Esophagus muscularis mucosa (tissue), 4 donors: ENCODE measurements at regions not wholly inside any gene's neighbourhood (a gene's known extent, or its start where the extent isn't known, plus 50 kb on each side); places are given as distances from the start of the nearest gene placed in this dataset.

Source experiments
- DNase-seq: peaks from one replicate; pipeline ENCODE4 v3.0.0-alpha.2; 2017; ENCODE audit errors: extremely low spot score
- H3K27ac ChIP-seq, 4 donors: fragments of 200-600 bp; sonication (generic); replicated peaks in 1 of 4; 1 replicate in 3 of 4; 2 replicates in 1 of 4; pipeline ENCODE4 v1.5.1; 2016 to 2019; ENCODE audit warnings: mild to moderate bottlenecking in 1 of 4
- H3K27me3 ChIP-seq, 4 donors: fragments of 200-600 bp; sonication (generic); one replicate each; pipeline versions ENCODE4 v1.5.1 to v1.6.0; 2016 to 2019
- H3K36me3 ChIP-seq, 4 donors: fragments of 200-600 bp; sonication (generic); one replicate each; pipeline ENCODE4 v1.5.1; 2016 to 2019
- H3K4me1 ChIP-seq, 4 donors: fragments of 200-600 bp; sonication (generic); one replicate each; pipeline ENCODE4 v1.5.1; 2016 to 2019
- H3K4me3 ChIP-seq, 4 donors: fragments of 200-600 bp; sonication (generic); 1 replicate in 2 of 4; 2 replicates in 2 of 4; pipeline ENCODE4 v1.5.1; 2016 to 2019; ENCODE audit warnings: mild to moderate bottlenecking in 4 of 4, moderate library complexity in 1 of 4
- H3K9me3 ChIP-seq, 4 donors: fragments of 200-600 bp; sonication (generic); 1 replicate in 3 of 4; 2 replicates in 1 of 4; pipeline ENCODE4 v1.5.1; 2016 to 2019
- EP300 ChIP-seq: sonication (generic); formaldehyde crosslinking; IDR thresholded peaks from one replicate; pipeline ENCODE4 v1.6.1; 2017; ENCODE audit warnings: antibody characterized with exemption
- POLR2A ChIP-seq: fragments of 450-650 bp; IDR thresholded peaks from one replicate; pipeline ENCODE4 v1.6.1; 2017; ENCODE audit warnings: antibody characterized with exemption, moderate library complexity, mild to moderate bottlenecking, low read depth
- POLR2AphosphoS5 ChIP-seq, 2 donors: sonication (generic); formaldehyde crosslinking; IDR thresholded peaks; one replicate each; pipeline ENCODE4 v1.6.1; 2017; ENCODE audit warnings: antibody characterized with exemption in 2 of 2
- WGBS: methylation state at CpG from one replicate; pipeline ENCODE4 v1.1.5; 2018; 5-methylcytosine and 5-hydroxymethylcytosine counted together
- intact Hi-C: fragments of 100-400 bp; cut with DNase I; formaldehyde crosslinking; loops from one replicate; pipeline ENCODE4 v1.15.1; 2023
- TF ChIP-seq, protein P1 (sequence below), 3 experiments: fragments of 200-600 bp in 2 of 3; fragments of 450-650 bp in 1 of 3; sonication (generic) in 2 of 3; IDR thresholded peaks; one replicate each; pipeline ENCODE4 v1.5.1; 2017 to 2019; ENCODE audit warnings: antibody characterized with exemption in 3 of 3, mild to moderate bottlenecking in 2 of 3, moderate library complexity in 1 of 3

DNA sequence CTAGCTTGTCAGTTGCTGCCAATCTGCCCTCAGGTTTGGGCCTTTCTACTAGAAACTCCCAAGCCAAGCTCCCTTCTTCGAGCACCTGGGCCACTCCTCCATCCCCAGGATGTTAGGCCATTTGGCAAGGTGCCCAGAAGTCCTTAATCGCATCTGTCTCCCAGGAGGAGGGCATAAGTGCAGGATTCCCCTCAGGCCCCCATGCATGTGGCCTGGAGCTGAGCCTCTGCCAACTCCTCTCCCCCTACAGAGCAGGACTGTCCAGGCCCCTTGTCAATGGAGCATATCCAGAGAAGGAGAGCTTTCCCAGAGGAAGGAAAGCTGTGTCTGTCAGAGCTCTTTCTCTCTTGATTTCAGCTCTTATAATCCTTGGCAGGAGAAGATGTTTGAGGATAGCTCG is 182.6 kb upstream of the ROPN1 start:
- peaks cover 0 to 12% (median 2%) of the 10 kb centered on the region in 4 donors for H3K4me1 ChIP-seq
- no peaks in the 10 kb centered on the region for H3K27me3 ChIP-seq
- 37% methylated on average over 3 of the region's 3 CpGs for WGBS
- TF ChIP-seq, protein P1, sequence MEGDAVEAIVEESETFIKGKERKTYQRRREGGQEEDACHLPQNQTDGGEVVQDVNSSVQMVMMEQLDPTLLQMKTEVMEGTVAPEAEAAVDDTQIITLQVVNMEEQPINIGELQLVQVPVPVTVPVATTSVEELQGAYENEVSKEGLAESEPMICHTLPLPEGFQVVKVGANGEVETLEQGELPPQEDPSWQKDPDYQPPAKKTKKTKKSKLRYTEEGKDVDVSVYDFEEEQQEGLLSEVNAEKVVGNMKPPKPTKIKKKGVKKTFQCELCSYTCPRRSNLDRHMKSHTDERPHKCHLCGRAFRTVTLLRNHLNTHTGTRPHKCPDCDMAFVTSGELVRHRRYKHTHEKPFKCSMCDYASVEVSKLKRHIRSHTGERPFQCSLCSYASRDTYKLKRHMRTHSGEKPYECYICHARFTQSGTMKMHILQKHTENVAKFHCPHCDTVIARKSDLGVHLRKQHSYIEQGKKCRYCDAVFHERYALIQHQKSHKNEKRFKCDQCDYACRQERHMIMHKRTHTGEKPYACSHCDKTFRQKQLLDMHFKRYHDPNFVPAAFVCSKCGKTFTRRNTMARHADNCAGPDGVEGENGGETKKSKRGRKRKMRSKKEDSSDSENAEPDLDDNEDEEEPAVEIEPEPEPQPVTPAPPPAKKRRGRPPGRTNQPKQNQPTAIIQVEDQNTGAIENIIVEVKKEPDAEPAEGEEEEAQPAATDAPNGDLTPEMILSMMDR (IDR thresholded peaks at IDR 0.05) = no peak
- TF ChIP-seq POLR2A (no peak), EP300 (no peak)
- no peak overlapping the region for H3K4me3 ChIP-seq
- H3K36me3 ChIP-seq = no peaks in the 10 kb centered on the region
- no peak overlapping the region for H3K27ac ChIP-seq
- DNase-seq = no peak
- H3K9me3 ChIP-seq = no peaks in the 10 kb centered on the region
- intact Hi-C loops = no loop called here

DNA sequence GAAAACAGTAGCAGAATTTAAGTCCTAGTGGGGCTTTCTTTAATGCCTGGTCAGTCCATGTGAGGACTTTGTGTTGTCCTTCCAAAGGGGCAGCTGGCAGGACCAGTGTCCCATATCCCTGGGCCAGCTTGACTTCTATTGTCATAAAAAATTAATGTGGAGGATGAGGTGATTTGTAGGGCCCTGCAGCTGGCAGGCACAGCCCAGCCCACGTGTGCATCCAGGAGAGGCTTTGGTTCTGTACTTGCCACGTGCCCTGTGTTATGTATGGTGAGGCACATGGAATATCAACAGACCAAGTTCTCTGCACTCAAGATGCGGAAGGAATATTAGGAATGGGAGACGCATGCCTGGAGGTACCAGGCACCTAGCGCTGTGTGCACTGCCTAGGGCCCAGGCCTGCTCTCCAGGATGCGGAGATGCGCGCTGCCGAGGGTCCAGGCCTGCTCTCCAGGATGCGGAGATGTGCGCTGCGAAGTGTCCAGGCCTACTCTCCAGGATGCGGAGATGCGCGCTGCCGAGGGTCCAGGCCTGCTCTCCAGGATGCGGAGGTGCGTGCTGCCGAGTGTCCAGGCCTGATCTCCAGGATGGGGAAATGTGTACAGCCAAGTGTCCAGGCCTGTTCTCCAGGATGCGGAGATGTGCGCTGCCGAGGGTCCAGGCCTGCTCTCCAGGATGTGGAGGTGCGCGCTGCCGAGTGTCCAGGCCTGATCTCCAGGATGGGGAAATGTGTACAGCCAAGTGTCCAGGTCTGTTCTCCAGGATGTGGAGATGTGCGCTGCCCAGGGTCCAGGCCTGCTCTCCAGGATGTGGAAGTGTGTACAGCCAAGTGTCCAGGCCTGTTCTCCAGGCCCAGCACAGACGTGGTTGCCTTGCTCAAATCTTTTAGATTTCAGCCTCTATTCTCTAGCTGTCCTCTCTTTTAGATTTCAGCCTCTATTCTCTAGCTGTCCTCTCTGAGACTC is 183.3 kb upstream of the ROPN1 start:
- DNase-seq = no peak
- intact Hi-C loops = no loop called here
- H3K36me3 ChIP-seq = no peaks in the 10 kb centered on the region
- H3K4me1 ChIP-seq = peaks cover 0 to 12% (median 2%) of the 10 kb centered on the region in 4 donors
- TF ChIP-seq POLR2AphosphoS5 (IDR thresholded peaks at IDR 0.05) = no peak
- TF ChIP-seq, protein P1 (IDR thresholded peaks at IDR 0.05) = no peak
- no peak for TF ChIP-seq POLR2A
- no peak for TF ChIP-seq EP300
- H3K27ac ChIP-seq = no peak overlapping the region
- H3K4me3 ChIP-seq = no peak overlapping the region
- H3K9me3 ChIP-seq = no peaks in the 10 kb centered on the region
- 93% methylated on average over 20 of the region's 27 CpGs for WGBS
- H3K27me3 ChIP-seq = no peaks in the 10 kb centered on the region

DNA sequence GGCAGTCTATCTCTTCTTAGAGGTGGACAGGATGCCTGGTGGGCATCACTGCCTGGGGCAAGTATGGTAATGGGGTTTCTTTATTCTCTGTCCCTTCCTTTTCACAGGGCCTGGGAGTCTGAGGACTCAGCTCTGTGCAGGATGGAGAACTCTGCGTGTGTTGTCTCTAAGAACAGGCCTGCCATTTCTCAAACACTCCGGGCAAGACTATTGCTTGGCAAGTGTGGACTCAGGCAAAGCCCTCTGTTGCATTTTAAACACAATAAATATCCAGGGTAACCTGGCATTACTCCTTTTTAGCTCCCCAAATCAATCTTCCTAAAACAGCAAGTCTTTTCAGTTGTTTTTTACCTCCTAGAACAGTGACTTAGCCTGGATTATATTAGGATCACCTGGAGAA is 185.1 kb upstream of the ROPN1 start:
- no peak overlapping the region for H3K27ac ChIP-seq
- peaks cover 0 to 12% (median 2%) of the 10 kb centered on the region in 4 donors for H3K4me1 ChIP-seq
- no peak for TF ChIP-seq POLR2A
- no peak for TF ChIP-seq EP300
- TF ChIP-seq, protein P1 (IDR thresholded peaks at IDR 0.05) = no peak
- intact Hi-C loops = no loop called here
- H3K36me3 ChIP-seq = no peaks in the 10 kb centered on the region
- DNase-seq = no peak
- no peaks in the 10 kb centered on the region for H3K9me3 ChIP-seq
- no peaks in the 10 kb centered on the region for H3K27me3 ChIP-seq
- WGBS = 60% methylated on average over 2 of the region's 2 CpGs
- no peak overlapping the region for H3K4me3 ChIP-seq

DNA sequence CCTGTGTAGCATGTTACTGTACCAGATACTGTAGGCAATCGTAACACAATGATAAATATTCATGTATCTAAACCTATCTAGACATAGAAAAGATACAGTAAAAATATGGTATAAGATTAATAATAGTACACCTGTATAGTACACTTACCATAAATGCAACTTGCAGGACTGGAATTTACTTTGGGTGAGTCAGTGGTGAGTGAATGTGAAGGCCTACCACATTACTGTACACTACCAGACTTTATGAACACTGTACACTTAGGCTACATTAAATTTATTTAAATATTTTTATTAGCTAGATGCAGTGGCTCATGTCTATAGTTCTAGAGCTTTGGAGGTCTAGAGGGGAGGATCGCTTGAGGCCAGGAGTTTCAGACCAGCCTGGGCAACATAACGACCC is 186.6 kb upstream of the ROPN1 start:
- intact Hi-C loops = no loop called here

More for the DNA sequence above, 186.6 kb upstream of the ROPN1 start:
- Histone ChIP-seq H3K9me3 (no peaks in the 10 kb centered on the region), H3K4me3 (no peak overlapping the region), H3K27me3 (no peaks in the 10 kb centered on the region), H3K27ac (no peak overlapping the region), H3K36me3 (no peaks in the 10 kb centered on the region), H3K4me1 (peaks cover 0 to 12% (median 2%) of the 10 kb centered on the region in 4 donors)
- DNase-seq = no peak
- WGBS = 100% methylated on average over 3 of the region's 3 CpGs
- TF ChIP-seq, protein P1 (IDR thresholded peaks at IDR 0.05) = no peak
- no peak for TF ChIP-seq POLR2AphosphoS5 (IDR thresholded peaks at IDR 0.05)
- no peak for TF ChIP-seq EP300
- no peak for TF ChIP-seq POLR2A
